Chondrocyte (in vitro differentiated cells): ENCODE measurements at regions not wholly inside any gene's neighbourhood (a gene's known extent, or its start where the extent isn't known, plus 50 kb on each side); places are given as distances from the start of the nearest gene placed in this dataset.

Experiments
- DNase-seq: peaks from one replicate; pipeline ENCODE4 v3.0.0; 2021; ENCODE audit warnings: mixed read lengths, low spot score
- H3K27ac Mint-ChIP-seq: one replicate; pipeline ENCODE4 v1.8.0; 2021; ENCODE audit warnings: mild to moderate bottlenecking, moderate library complexity, mixed read lengths; ENCODE audit not compliant: unreplicated experiment
- H3K27me3 Mint-ChIP-seq: 2 replicates; pipeline ENCODE4 v1.8.0; 2021; ENCODE audit warnings: low read depth, mixed read lengths
- H3K36me3 Mint-ChIP-seq: 2 replicates; pipeline ENCODE4 v1.8.0; 2021; ENCODE audit warnings: low read depth, mixed read lengths
- H3K4me1 Mint-ChIP-seq: 2 replicates; pipeline ENCODE4 v1.8.0; 2021; ENCODE audit warnings: low read depth, mild to moderate bottlenecking, mixed read lengths
- H3K4me3 Mint-ChIP-seq: one replicate; pipeline ENCODE4 v1.8.0; 2021; ENCODE audit warnings: mild to moderate bottlenecking, moderate library complexity, mixed read lengths; ENCODE audit not compliant: unreplicated experiment
- H3K9me3 Mint-ChIP-seq: 2 replicates; pipeline ENCODE4 v1.8.0; 2021; ENCODE audit warnings: low read depth, mixed read lengths
- TF ChIP-seq, protein P1 (sequence below): fragments of 200-600 bp; sonication (generic); IDR thresholded peaks from 2 replicates; pipeline ENCODE4 v1.5.0; 2021; ENCODE audit warnings: antibody characterized with exemption, mild to moderate bottlenecking, moderate library complexity

DNA sequence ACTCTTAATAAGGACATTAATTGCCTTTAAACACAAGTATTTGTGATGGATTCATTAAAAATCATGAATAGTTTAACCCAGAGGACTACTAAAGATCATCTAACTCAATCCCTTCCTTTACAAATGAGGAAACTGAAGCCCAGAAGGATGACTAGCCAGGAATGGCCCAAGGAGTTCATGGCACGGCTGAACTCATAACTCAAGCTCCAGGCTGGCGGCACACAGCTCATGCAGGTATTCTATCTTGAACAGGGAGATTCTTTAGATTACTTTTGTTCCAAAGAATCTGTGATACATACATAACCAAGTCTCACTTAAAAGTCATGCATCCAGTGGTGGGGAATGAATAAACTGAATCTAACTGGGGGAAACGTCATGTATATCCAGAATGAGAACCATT lies 495.5 kb downstream of the ACTL7B start:
- H3K9me3 Mint-ChIP-seq: no peaks in the 10 kb centered on the region
- peaks cover 4% of the 10 kb centered on the region for H3K27me3 Mint-ChIP-seq
- no peak for DNase-seq
- TF ChIP-seq, protein P1, sequence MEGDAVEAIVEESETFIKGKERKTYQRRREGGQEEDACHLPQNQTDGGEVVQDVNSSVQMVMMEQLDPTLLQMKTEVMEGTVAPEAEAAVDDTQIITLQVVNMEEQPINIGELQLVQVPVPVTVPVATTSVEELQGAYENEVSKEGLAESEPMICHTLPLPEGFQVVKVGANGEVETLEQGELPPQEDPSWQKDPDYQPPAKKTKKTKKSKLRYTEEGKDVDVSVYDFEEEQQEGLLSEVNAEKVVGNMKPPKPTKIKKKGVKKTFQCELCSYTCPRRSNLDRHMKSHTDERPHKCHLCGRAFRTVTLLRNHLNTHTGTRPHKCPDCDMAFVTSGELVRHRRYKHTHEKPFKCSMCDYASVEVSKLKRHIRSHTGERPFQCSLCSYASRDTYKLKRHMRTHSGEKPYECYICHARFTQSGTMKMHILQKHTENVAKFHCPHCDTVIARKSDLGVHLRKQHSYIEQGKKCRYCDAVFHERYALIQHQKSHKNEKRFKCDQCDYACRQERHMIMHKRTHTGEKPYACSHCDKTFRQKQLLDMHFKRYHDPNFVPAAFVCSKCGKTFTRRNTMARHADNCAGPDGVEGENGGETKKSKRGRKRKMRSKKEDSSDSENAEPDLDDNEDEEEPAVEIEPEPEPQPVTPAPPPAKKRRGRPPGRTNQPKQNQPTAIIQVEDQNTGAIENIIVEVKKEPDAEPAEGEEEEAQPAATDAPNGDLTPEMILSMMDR: no peak
- no peak overlapping the region for H3K27ac Mint-ChIP-seq
- peaks cover 1% of the 10 kb centered on the region for H3K36me3 Mint-ChIP-seq
- H3K4me1 Mint-ChIP-seq: no peaks in the 10 kb centered on the region
- no peak overlapping the region for H3K4me3 Mint-ChIP-seq

DNA sequence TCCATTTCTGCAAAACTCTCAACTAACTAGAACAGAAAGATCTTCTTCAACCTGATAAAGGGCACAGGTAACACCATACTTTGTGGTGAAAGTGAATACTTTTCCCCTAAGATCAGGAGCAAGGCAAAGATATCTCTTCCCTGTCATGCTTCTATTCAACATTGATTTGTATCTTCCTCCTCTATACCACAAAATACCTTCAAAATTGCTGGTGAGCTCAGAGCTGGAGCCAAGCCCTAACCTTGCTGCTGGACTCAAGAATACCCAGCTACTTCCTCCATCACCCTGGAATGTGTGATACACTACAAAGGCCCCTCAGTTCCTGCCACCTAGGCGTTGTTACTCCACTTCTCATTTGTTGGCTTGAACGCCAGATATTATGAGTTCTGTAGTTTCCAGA lies 499.0 kb downstream of the ACTL7B start:
- Mint-ChIP-seq H3K4me1 (no peaks in the 10 kb centered on the region), H3K36me3 (peaks cover 1% of the 10 kb centered on the region), H3K9me3 (no peaks in the 10 kb centered on the region), H3K27ac (no peak overlapping the region), H3K27me3 (peaks cover 12% of the 10 kb centered on the region), H3K4me3 (no peak overlapping the region)
- TF ChIP-seq, protein P1: no peak
- DNase-seq: no peak

DNA sequence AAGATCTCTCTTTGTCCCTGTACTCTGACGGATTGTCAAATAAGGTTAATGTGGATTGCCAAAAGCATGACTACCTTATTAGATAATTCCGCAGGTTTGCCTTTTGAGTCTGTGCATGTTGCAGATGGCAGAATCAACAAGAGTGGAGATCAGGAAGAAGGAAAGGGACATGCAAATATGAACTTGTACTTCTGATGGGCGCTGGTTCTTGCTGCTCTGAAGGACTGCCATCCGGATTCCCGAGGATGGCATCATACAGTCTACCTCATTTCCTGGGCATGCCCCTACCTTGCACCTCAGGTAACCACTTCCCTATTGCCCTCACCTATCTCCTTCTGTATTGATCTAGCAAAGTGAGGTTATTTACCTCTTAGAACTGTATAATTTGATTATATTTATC lies 504.2 kb downstream of the ACTL7B start:
- TF ChIP-seq, protein P1: no peak
- Mint-ChIP-seq H3K36me3 (peaks cover 1% of the 10 kb centered on the region), H3K27me3 (peaks cover 16% of the 10 kb centered on the region), H3K27ac (no peak overlapping the region), H3K9me3 (no peaks in the 10 kb centered on the region), H3K4me1 (no peaks in the 10 kb centered on the region), H3K4me3 (no peak overlapping the region)
- no peak for DNase-seq

DNA sequence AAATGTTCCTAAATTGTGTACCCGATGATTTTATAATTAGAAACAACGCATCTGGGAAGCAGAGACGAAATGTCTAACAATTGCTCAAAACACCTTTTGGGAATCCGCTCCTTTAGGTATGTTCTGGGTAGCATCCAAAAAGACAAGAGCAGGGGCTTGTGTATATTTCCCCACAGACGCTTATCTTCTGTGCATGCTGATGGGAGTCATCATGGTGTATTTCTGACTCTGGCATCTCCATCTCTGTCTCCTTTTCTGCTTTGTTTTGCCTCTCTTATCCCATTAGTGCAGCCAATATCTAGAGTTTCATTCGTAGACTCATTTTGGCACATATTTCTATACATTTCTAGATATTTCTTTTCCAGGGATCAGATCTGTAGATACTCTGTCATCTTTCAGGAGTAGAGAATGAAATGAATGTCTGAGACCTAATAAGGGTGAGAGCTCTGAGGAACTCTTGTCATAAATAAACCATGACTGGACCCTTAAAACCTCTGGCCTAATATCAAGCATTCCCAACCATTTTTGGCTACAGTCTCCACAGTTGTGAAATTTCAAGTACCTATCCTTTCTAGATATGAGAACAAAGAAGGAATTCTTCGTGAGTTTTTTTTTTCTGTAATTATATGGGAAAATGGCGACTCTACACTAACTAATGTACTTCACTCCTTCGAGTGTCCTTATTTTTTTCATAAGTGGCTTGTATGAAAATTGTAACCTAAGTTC lies 508.2 kb downstream of the ACTL7B start:
- H3K4me1 Mint-ChIP-seq: peaks cover 5% of the 10 kb centered on the region
- DNase-seq: no peak
- no peak overlapping the region for H3K27ac Mint-ChIP-seq
- H3K9me3 Mint-ChIP-seq: no peaks in the 10 kb centered on the region
- no peak overlapping the region for H3K4me3 Mint-ChIP-seq
- TF ChIP-seq, protein P1: no peak
- H3K27me3 Mint-ChIP-seq: peaks cover 11% of the 10 kb centered on the region
- no peaks in the 10 kb centered on the region for H3K36me3 Mint-ChIP-seq

DNA sequence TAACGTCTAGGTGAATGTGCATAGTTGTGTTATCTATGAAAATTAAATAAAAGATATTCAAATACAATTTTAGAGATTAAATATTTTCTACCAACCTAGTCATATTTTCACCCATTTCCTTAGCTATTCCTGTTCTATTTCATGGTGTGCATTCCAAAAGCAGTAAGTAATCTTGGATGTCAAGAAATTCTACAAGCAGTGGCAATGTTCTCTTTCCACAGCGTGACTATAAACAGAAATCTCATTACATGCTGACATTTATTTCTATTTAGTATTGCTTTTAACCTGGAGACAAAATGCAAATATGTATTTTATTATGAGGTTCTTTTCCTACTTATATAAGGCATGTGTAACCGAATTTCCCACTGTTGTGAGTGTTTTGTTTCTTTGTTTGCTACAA lies 510.0 kb downstream of the ACTL7B start:
- no peaks in the 10 kb centered on the region for H3K9me3 Mint-ChIP-seq
- H3K36me3 Mint-ChIP-seq: no peaks in the 10 kb centered on the region
- TF ChIP-seq, protein P1: no peak
- H3K4me3 Mint-ChIP-seq: no peak overlapping the region
- no peak for DNase-seq
- peaks cover 5% of the 10 kb centered on the region for H3K4me1 Mint-ChIP-seq
- H3K27me3 Mint-ChIP-seq: peaks cover 2% of the 10 kb centered on the region
- no peak overlapping the region for H3K27ac Mint-ChIP-seq
